Upper lobe of right lung (tissue), 1 donor: ENCODE measurements at regions not wholly inside any gene's neighbourhood (a gene's known extent, or its start where the extent isn't known, plus 50 kb on each side); places are given as distances from the start of the nearest gene placed in this dataset.

ENCODE experiments used
- ATAC-seq: fragments of 200-7000 bp; cut with Tn5 transposase; one replicate; pipeline ENCODE4 v1.9.1; 2020; ENCODE audit warnings: mild to moderate bottlenecking, moderate library complexity
- DNase-seq: peaks from one replicate; pipeline ENCODE4 v3.0.0-alpha.2; 2020
- H3K27ac ChIP-seq: fragments of 200-600 bp; one replicate; pipeline ENCODE4 v1.8.0; 2022
- H3K27me3 ChIP-seq: fragments of 200-600 bp; one replicate; pipeline ENCODE4 v1.8.0; 2022; ENCODE audit warnings: mild to moderate bottlenecking
- H3K36me3 ChIP-seq: fragments of 200-600 bp; one replicate; pipeline ENCODE4 v1.8.0; 2022
- H3K4me1 ChIP-seq: fragments of 200-600 bp; one replicate; pipeline ENCODE4 v1.8.0; 2022
- H3K4me3 ChIP-seq: fragments of 200-600 bp; one replicate; pipeline ENCODE4 v1.8.0; 2022; ENCODE audit warnings: mild to moderate bottlenecking
- H3K9me3 ChIP-seq: fragments of 200-600 bp; one replicate; pipeline ENCODE4 v1.8.0; 2022
- intact Hi-C: fragments of 100-400 bp; cut with DNase I; formaldehyde crosslinking; loops from one replicate; pipeline ENCODE4 v1.11.0; 2022
- TF ChIP-seq, protein P1 (sequence below): fragments of 200-600 bp; IDR thresholded peaks from one replicate; pipeline ENCODE4 v1.8.0; 2022; ENCODE audit warnings: antibody characterized with exemption
- donor health status: DM: no; HTN: yes; CAD: no; lungs with severe emphysema.

DNA sequence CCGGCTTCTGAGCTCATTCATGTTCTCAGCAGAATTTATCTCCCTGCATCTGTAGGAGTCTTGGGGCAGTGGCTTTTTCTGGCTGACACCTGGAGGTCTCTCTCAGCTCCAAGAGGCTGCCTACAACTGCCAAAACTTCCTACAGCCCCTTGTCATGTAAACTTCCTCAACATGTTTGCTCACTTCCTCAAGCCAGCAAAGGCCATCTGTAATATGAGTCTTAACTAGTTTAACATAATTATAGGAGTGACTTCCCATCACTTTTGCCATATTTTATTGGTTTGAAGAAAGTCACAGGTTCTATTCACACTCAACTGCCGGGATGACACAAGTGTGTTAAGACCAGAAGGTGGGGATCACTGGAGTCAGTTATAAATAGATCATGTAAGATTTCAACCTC lies 194.0 kb downstream of the VRK1 start:
- Histone ChIP-seq H3K36me3 (no peaks in the 10 kb centered on the region), H3K27ac (no peak overlapping the region), H3K9me3 (no peaks in the 10 kb centered on the region), H3K27me3 (no peaks in the 10 kb centered on the region), H3K4me1 (no peaks in the 10 kb centered on the region), H3K4me3 (no peak overlapping the region)
- DNase-seq, result no peak
- TF ChIP-seq, protein P1, sequence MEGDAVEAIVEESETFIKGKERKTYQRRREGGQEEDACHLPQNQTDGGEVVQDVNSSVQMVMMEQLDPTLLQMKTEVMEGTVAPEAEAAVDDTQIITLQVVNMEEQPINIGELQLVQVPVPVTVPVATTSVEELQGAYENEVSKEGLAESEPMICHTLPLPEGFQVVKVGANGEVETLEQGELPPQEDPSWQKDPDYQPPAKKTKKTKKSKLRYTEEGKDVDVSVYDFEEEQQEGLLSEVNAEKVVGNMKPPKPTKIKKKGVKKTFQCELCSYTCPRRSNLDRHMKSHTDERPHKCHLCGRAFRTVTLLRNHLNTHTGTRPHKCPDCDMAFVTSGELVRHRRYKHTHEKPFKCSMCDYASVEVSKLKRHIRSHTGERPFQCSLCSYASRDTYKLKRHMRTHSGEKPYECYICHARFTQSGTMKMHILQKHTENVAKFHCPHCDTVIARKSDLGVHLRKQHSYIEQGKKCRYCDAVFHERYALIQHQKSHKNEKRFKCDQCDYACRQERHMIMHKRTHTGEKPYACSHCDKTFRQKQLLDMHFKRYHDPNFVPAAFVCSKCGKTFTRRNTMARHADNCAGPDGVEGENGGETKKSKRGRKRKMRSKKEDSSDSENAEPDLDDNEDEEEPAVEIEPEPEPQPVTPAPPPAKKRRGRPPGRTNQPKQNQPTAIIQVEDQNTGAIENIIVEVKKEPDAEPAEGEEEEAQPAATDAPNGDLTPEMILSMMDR, result no peak
- intact Hi-C loops, result no loop called here
- ATAC-seq, result no peak

DNA sequence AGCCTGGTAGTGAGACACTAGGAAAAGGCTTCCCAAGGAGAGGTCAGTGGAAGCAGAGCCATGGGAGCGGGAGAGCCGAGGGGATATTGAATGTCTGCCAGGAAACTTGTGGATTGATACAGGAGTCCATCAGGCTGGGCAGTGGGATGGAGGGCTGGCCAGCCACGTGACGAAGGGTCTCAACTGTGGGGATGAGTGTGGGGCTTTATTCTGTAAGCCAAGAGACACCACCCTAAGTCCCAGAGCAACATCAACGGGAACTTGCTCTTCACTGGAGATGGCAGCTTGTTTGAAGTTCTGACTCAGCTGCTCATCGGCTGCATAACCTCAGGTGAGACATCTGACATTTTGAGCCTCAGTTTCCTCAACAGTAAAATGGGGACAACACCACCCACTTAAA lies 197.8 kb downstream of the VRK1 start:
- ATAC-seq (no peak), DNase-seq (no peak)
- intact Hi-C loops, result no loop called here
- TF ChIP-seq, protein P1, result no peak
- no peak overlapping the region for H3K27ac ChIP-seq
- H3K27me3 ChIP-seq, result no peaks in the 10 kb centered on the region
- H3K4me3 ChIP-seq, result no peak overlapping the region
- H3K36me3 ChIP-seq, result no peaks in the 10 kb centered on the region
- no peaks in the 10 kb centered on the region for H3K4me1 ChIP-seq
- H3K9me3 ChIP-seq, result no peaks in the 10 kb centered on the region

DNA sequence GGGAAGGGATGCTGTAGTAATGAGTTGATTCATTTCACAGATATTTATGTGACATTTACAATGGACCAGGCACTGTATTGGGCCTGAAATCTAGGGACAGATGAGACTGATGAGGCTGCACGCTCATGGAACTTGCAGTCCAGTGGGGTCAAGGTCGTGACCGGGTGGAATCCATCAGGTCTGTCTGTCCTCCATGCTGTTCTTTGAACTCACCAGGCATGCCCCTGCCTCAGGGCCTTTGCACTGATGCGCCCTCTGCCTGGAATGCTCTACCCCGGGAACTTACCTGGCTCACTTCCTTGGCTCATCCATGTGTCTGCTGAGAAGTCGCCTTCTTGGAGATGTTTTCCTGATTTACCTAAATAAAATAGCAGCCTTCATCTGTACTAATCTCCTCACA lies 200.1 kb downstream of the VRK1 start:
- H3K36me3 ChIP-seq, result no peaks in the 10 kb centered on the region
- DNase-seq, result no peak
- H3K27ac ChIP-seq, result no peak overlapping the region
- no peak overlapping the region for H3K4me3 ChIP-seq
- TF ChIP-seq, protein P1, result no peak
- no peak for ATAC-seq
- no peaks in the 10 kb centered on the region for H3K27me3 ChIP-seq
- H3K9me3 ChIP-seq, result no peaks in the 10 kb centered on the region
- intact Hi-C loops, result no loop called here
- no peaks in the 10 kb centered on the region for H3K4me1 ChIP-seq

DNA sequence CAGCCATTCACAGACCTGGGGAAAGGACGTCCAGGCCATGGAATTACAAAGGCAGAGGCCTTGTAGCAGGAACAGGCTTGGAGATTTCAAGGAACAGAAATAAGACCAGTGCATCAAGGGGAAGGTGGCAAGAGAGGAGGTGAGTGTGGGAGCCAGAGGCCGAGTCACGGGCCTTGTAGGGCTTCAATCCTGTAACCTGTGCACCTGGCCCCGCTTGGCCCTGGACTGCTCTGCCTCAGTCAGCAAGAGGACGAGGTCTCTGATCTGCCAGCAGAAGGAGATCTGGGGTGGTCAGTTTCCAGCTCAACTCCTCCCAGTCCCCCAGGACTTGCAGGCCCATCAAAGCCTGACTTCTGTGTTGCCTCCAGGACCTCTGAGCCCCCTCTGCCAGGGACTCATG lies 200.8 kb downstream of the VRK1 start:
- intact Hi-C loops, result no loop called here
- TF ChIP-seq, protein P1, result no peak

DNA sequence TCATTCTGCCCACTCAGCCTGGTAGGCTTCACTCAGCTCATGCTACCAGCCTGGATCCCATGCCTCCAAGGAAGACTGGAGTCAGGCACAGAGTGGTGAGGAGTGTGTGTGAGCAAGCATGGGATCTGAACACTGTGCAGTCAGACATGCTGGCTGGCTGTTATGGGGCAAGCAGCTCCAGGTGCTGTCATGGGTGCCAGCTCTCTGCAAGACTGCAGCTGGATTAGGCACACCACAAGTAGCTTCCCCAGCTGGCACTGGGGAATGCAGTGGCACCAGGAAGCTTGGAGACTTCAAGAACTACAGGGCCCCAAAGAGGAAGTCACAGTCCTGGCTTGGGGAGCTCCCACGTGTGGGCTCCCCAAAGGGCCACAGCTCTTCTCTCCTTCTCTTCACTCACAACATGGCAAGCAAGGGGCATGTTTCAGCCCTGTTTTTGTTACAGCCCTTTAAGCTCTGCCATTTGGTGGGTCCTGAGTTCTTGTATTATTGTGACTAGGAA lies 202.5 kb downstream of the VRK1 start:
- intact Hi-C loops, result no loop called here
- H3K27me3 ChIP-seq, result no peaks in the 10 kb centered on the region
- H3K27ac ChIP-seq, result no peak overlapping the region
- H3K36me3 ChIP-seq, result no peaks in the 10 kb centered on the region
- DNase-seq (no peak), ATAC-seq (no peak)
- H3K9me3 ChIP-seq, result no peaks in the 10 kb centered on the region
- TF ChIP-seq, protein P1, result no peak
- H3K4me3 ChIP-seq, result no peak overlapping the region
- H3K4me1 ChIP-seq, result no peaks in the 10 kb centered on the region

More for the DNA sequence above, 200.8 kb downstream of the VRK1 start:
- ATAC-seq (no peak), DNase-seq (no peak)
- Histone ChIP-seq H3K36me3 (no peaks in the 10 kb centered on the region), H3K27me3 (no peaks in the 10 kb centered on the region), H3K4me1 (no peaks in the 10 kb centered on the region), H3K4me3 (no peak overlapping the region), H3K27ac (no peak overlapping the region), H3K9me3 (no peaks in the 10 kb centered on the region)

DNA sequence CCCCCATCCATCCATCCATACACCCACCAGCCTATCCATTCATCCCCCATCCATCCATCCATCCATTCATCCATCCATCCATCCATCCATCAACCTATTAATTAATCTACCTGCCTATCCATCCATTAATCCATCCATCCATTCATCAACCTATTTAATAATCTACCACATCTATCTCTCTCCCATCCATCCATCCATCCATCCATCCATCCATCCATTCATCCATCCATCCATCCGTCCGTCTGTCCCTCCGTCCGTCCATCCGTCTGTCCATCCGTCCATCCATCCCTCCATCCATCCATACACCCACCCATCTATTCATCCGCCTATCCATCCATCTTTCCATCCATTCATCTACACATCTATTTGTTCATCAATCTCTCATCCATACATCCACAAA lies 205.3 kb downstream of the VRK1 start:
- DNase-seq, result no peak
- ATAC-seq, result no peak
- Histone ChIP-seq H3K4me1 (no peaks in the 10 kb centered on the region), H3K36me3 (no peaks in the 10 kb centered on the region), H3K27ac (no peak overlapping the region), H3K9me3 (no peaks in the 10 kb centered on the region), H3K4me3 (no peak overlapping the region), H3K27me3 (no peaks in the 10 kb centered on the region)
- intact Hi-C loops, result no loop called here
- TF ChIP-seq, protein P1, result no peak
